ENCODE measurements at regions not wholly inside any gene's neighbourhood (a gene's known extent, or its start where the extent isn't known, plus 50 kb on each side); places are given as distances from the start of the nearest gene placed in this dataset.

- no peak overlapping the region for H3K4me3 ChIP-seq (ENCODE audit: low read depth in 1 of 2, low read length in 1 of 2)
- no peaks in the 10 kb centered on the region for H3K9me3 ChIP-seq
- TF ChIP-seq CTCF (IDR thresholded peaks at IDR 0.05), result no peak
- H3K4me1 ChIP-seq (ENCODE audit: control insufficient read depth in 1 of 2, insufficient read depth in 1 of 2, low read depth in 1 of 2, low read length in 1 of 2), result no peaks in the 10 kb centered on the region
- H3K36me3 ChIP-seq, result no peaks in the 10 kb centered on the region
- no peaks in the 10 kb centered on the region for H3K27me3 ChIP-seq
- no peak overlapping the region for H3K27ac ChIP-seq
Observed at GRCh38 chr7:152905949-152906348, 146.4 kb downstream of the ACTR3B start.

- no peak for TF ChIP-seq CTCF (IDR thresholded peaks at IDR 0.05)
- Histone ChIP-seq H3K4me3 (ENCODE audit: low read depth in 1 of 2, low read length in 1 of 2) (no peak overlapping the region), H3K36me3 (no peaks in the 10 kb centered on the region), H3K27me3 (no peaks in the 10 kb centered on the region), H3K9me3 (no peaks in the 10 kb centered on the region), H3K4me1 (ENCODE audit: control insufficient read depth in 1 of 2, insufficient read depth in 1 of 2, low read depth in 1 of 2, low read length in 1 of 2) (no peaks in the 10 kb centered on the region), H3K27ac (no peak overlapping the region)
Observed at GRCh38 chr7:152907042-152907761, 147.7 kb downstream of the ACTR3B start.

- no peak overlapping the region for H3K27ac ChIP-seq
- H3K9me3 ChIP-seq, result no peaks in the 10 kb centered on the region
- no peaks in the 10 kb centered on the region for H3K27me3 ChIP-seq
- TF ChIP-seq CTCF (IDR thresholded peaks at IDR 0.05), result no peak
- H3K36me3 ChIP-seq, result no peaks in the 10 kb centered on the region
- no peak overlapping the region for H3K4me3 ChIP-seq (ENCODE audit: low read depth in 1 of 2, low read length in 1 of 2)
- no peaks in the 10 kb centered on the region for H3K4me1 ChIP-seq (ENCODE audit: control insufficient read depth in 1 of 2, insufficient read depth in 1 of 2, low read depth in 1 of 2, low read length in 1 of 2)
Observed at GRCh38 chr7:152909280-152909679, 149.7 kb downstream of the ACTR3B start.

- Histone ChIP-seq H3K4me1 (ENCODE audit: control insufficient read depth in 1 of 2, insufficient read depth in 1 of 2, low read depth in 1 of 2, low read length in 1 of 2) (no peaks in the 10 kb centered on the region), H3K27ac (no peak overlapping the region), H3K4me3 (ENCODE audit: low read depth in 1 of 2, low read length in 1 of 2) (no peak overlapping the region), H3K36me3 (no peaks in the 10 kb centered on the region), H3K27me3 (no peaks in the 10 kb centered on the region), H3K9me3 (no peaks in the 10 kb centered on the region)
- no peak for TF ChIP-seq CTCF (IDR thresholded peaks at IDR 0.05)
Observed at GRCh38 chr7:152909683-152910544, 150.4 kb downstream of the ACTR3B start.

GRCh38 chr7:152910545-152911225 is 151.1 kb downstream of the ACTR3B start:
- H3K4me1 ChIP-seq (ENCODE audit: control insufficient read depth in 1 of 2, insufficient read depth in 1 of 2, low read depth in 1 of 2, low read length in 1 of 2), result no peaks in the 10 kb centered on the region
- H3K27me3 ChIP-seq, result no peaks in the 10 kb centered on the region
- H3K4me3 ChIP-seq (ENCODE audit: low read depth in 1 of 2, low read length in 1 of 2), result no peak overlapping the region
- H3K9me3 ChIP-seq, result no peaks in the 10 kb centered on the region
- TF ChIP-seq CTCF (IDR thresholded peaks at IDR 0.05), result no peak
- no peak overlapping the region for H3K27ac ChIP-seq
- H3K36me3 ChIP-seq, result no peaks in the 10 kb centered on the region

All from neutrophil (primary cell).